BE2C (cell line): ENCODE measurements at regions not wholly inside any gene's neighbourhood (a gene's known extent, or its start where the extent isn't known, plus 50 kb on each side); places are given as distances from the start of the nearest gene placed in this dataset.

Source experiments
- DNase-seq: peaks from one replicate; pipeline ENCODE4 v3.0.0-alpha.2; 2020
- H3K27me3 ChIP-seq: fragments of 250-450 bp; sonication (Bioruptor Pico); 2 replicates; pipeline ENCODE4 v1.5.1; 2020; ENCODE audit warnings: mild to moderate bottlenecking
- H3K36me3 ChIP-seq: fragments of 250-450 bp; sonication (Bioruptor Pico); 2 replicates; pipeline ENCODE4 v1.5.1; 2020; ENCODE audit warnings: mild to moderate bottlenecking
- H3K4me1 ChIP-seq: fragments of 250-450 bp; sonication (Bioruptor Pico); 2 replicates; pipeline ENCODE4 v1.5.1; 2020
- H3K4me3 ChIP-seq: 2 replicates; pipeline ENCODE4 v1.5.1; 2011; ENCODE audit warnings: low read depth, low read length
- H3K9me3 ChIP-seq: fragments of 250-450 bp; sonication (Bioruptor Pico); 2 replicates; pipeline ENCODE4 v1.5.1; 2020
- TF ChIP-seq, protein P1 (sequence below): IDR thresholded peaks from 2 replicates; pipeline ENCODE4 v1.5.1; 2012; ENCODE audit warnings: mild to moderate bottlenecking, low read depth, low read length

DNA sequence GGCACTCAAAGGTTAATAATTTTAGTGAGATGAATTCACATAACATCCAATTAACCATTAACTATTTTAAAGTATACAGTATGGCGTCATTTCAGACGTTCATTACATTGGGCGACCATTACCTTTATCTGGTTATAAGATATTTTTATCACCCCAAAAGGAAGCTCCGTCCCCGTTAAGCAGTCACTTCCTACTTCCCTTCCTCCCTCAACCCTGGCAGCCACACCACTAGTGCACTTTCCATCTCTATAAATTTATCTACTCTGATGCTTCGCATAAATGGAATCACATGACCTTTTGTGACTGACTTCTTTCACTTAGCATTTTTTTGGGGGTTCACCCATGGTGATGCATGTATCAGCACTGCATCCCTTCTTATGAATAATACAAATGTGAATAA lies 168.3 kb upstream of the PUM3 start:
- DNase-seq = no peak
- TF ChIP-seq, protein P1, sequence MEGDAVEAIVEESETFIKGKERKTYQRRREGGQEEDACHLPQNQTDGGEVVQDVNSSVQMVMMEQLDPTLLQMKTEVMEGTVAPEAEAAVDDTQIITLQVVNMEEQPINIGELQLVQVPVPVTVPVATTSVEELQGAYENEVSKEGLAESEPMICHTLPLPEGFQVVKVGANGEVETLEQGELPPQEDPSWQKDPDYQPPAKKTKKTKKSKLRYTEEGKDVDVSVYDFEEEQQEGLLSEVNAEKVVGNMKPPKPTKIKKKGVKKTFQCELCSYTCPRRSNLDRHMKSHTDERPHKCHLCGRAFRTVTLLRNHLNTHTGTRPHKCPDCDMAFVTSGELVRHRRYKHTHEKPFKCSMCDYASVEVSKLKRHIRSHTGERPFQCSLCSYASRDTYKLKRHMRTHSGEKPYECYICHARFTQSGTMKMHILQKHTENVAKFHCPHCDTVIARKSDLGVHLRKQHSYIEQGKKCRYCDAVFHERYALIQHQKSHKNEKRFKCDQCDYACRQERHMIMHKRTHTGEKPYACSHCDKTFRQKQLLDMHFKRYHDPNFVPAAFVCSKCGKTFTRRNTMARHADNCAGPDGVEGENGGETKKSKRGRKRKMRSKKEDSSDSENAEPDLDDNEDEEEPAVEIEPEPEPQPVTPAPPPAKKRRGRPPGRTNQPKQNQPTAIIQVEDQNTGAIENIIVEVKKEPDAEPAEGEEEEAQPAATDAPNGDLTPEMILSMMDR = no peak
- Histone ChIP-seq H3K9me3 (no peaks in the 10 kb centered on the region), H3K4me1 (no peaks in the 10 kb centered on the region), H3K36me3 (no peaks in the 10 kb centered on the region), H3K4me3 (no peak overlapping the region), H3K27me3 (no peaks in the 10 kb centered on the region; the same call in 1 of the 2 replicates)

DNA sequence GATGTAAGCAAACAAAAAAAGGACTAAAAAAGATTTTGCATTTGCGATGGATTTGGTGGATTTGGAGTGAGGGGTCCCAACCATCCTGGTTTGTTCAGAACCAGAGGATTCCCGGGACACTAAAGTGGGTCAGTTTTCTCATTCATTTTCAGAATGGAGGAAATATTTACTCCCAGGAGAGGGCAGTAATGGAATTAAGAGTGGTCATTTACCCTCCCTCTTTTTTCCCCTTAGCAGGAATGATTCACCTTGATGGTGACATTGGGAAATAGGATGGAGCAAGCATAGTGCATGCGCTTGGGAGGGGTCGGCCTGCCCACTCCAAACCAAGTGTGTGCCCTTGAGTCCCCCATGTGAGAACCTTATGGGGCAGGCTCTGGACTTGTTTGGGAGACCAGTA lies 164.2 kb upstream of the PUM3 start:
- no peak for DNase-seq
- no peaks in the 10 kb centered on the region for H3K9me3 ChIP-seq
- TF ChIP-seq, protein P1 = no peak

DNA sequence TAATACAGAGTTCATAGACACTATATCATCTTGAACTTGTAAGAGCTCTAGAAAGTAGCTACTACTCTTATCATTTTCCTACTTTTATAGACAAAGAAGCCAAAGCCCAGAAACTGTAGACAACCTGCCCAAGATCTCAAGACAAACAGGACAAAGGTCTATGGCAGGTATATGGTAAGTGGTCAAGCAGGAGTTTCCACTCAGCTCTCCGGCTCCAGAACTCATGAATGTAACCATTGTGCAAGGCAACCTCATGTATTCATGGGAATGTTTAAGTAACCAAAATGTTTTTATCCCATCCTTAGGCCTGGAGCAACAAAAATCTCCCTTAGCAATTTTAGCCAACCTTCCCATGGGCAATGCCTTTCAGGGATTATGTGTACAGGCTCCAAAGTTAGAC lies 163.4 kb upstream of the PUM3 start:
- no peak for DNase-seq
- no peak overlapping the region for H3K4me3 ChIP-seq
- no peaks in the 10 kb centered on the region for H3K9me3 ChIP-seq
- H3K36me3 ChIP-seq = no peaks in the 10 kb centered on the region
- H3K27me3 ChIP-seq = no peaks in the 10 kb centered on the region; the same call in 1 of the 2 replicates
- TF ChIP-seq, protein P1 = no peak
- H3K4me1 ChIP-seq = no peaks in the 10 kb centered on the region

More for the DNA sequence above, 164.2 kb upstream of the PUM3 start:
- H3K4me1 ChIP-seq = no peaks in the 10 kb centered on the region
- H3K4me3 ChIP-seq = no peak overlapping the region
- no peaks in the 10 kb centered on the region; the same call in 1 of the 2 replicates for H3K27me3 ChIP-seq
- H3K36me3 ChIP-seq = no peaks in the 10 kb centered on the region

DNA sequence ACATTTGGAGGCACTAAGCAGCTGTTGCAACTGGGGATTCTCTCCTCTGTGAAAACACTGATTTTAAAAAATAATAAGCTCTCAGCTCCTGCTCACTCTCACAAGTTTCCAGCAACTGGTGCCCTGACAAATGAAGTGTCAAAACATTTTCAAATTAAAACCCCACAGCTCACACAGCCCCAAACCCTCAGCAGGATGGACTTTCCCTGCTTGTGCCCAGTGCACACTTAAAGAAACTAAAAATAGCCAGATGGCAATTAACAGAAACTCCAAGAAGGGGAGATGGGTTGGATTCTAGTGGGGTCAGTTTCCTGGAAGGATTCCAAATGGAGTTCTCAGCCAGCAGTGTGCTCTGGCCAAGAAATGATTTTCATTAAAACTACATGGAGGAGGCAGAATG lies 163.0 kb upstream of the PUM3 start:
- Histone ChIP-seq H3K27me3 (no peaks in the 10 kb centered on the region; the same call in 1 of the 2 replicates), H3K36me3 (no peaks in the 10 kb centered on the region), H3K4me3 (no peak overlapping the region), H3K9me3 (no peaks in the 10 kb centered on the region), H3K4me1 (no peaks in the 10 kb centered on the region)
- TF ChIP-seq, protein P1 = no peak
- no peak for DNase-seq

DNA sequence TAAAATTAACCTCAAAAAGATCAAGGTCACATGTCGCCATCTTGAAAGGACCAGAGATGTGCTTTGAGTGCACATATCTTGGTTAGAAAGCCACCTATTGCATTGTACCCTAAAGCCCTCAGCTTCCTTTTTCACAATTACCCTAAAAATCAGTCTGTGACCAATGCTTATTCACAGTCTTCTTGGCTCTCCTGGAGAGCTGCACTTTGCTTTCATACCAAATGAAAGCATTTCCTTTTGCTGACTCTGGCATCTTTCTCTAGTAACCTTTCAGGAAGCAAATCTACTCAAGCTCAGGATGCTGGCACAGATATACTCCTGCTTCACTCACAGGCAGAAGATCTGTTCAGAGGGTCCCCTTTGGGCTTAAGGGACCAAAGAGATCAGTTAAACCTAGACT lies 160.7 kb upstream of the PUM3 start:
- TF ChIP-seq, protein P1 = no peak
- no peak for DNase-seq
- Histone ChIP-seq H3K4me1 (no peaks in the 10 kb centered on the region), H3K27me3 (no peaks in the 10 kb centered on the region; the same call in 1 of the 2 replicates), H3K36me3 (no peaks in the 10 kb centered on the region), H3K4me3 (no peak overlapping the region), H3K9me3 (no peaks in the 10 kb centered on the region)

DNA sequence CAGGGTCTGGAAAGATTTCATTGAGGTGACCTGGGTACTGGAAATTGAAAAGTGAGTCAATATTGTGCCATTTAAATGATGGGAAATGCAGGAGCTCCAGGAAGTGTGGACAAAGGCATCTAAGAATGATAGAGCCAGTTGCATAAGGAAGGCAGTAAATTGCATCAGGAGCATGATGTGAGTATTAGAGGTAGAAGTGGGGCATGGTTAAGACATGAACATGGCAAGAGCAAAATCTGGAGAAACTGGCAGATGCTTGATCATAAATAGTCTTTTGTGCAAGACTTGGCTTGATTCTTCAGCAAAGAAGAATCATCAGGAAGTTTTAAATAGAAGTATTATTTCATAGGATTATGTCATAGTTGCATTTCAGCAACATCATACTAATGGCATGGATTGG lies 157.4 kb upstream of the PUM3 start:
- Histone ChIP-seq H3K4me3 (no peak overlapping the region), H3K27me3 (no peaks in the 10 kb centered on the region), H3K36me3 (no peaks in the 10 kb centered on the region), H3K9me3 (no peaks in the 10 kb centered on the region), H3K4me1 (no peaks in the 10 kb centered on the region)
- TF ChIP-seq, protein P1 = no peak
- no peak for DNase-seq
